ENCODE measurements at regions not wholly inside any gene's neighbourhood (a gene's known extent, or its start where the extent isn't known, plus 50 kb on each side); places are given as distances from the start of the nearest gene placed in this dataset.

DNA sequence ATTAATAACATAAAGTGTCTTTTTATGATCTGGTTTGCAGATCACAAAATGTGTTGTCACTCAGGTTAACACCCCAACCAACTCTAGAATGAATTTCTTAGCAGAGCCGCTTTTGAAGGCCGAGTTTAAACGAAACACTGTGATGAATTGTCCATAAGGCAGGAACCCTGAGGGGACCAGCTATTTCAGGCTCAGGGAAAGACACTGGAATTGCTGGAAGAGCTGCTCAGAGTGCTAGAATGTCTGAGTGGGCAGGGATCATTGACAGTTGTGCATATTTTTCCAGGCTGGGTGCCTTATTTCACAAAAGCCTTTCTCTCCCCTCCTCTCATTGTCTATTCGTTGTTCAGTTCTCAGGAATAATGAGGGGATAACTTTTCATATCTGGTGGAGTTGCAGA is 68.7 kb upstream of the PRKG1 start:
- Histone ChIP-seq H3K4me1 (ENCODE audit: insufficient read depth, low read length) (peaks cover 10% of the 10 kb centered on the region), H3K27ac (ENCODE audit: low read depth, low read length) (no peak overlapping the region), H3K4me3 (ENCODE audit: insufficient read depth, low read length) (no peak overlapping the region), H3K4me2 (ENCODE audit: insufficient read depth, low read length) (no peak overlapping the region), H3K79me2 (ENCODE audit: insufficient read depth, low read length) (no peaks in the 10 kb centered on the region), H2AFZ (ENCODE audit: low read length) (no peak overlapping the region), H3K27me3 (ENCODE audit: insufficient read depth, low read length) (no peaks in the 10 kb centered on the region), H4K20me1 (ENCODE audit: insufficient read depth, low read length) (no peaks in the 10 kb centered on the region), H3K9me3 (ENCODE audit: low read depth, low read length) (no peaks in the 10 kb centered on the region), H3K36me3 (ENCODE audit: insufficient read depth, low read length) (no peaks in the 10 kb centered on the region)
- no peak for DNase-seq (ENCODE audit: insufficient read length, low spot score, missing footprints)
- TF ChIP-seq, protein P1, sequence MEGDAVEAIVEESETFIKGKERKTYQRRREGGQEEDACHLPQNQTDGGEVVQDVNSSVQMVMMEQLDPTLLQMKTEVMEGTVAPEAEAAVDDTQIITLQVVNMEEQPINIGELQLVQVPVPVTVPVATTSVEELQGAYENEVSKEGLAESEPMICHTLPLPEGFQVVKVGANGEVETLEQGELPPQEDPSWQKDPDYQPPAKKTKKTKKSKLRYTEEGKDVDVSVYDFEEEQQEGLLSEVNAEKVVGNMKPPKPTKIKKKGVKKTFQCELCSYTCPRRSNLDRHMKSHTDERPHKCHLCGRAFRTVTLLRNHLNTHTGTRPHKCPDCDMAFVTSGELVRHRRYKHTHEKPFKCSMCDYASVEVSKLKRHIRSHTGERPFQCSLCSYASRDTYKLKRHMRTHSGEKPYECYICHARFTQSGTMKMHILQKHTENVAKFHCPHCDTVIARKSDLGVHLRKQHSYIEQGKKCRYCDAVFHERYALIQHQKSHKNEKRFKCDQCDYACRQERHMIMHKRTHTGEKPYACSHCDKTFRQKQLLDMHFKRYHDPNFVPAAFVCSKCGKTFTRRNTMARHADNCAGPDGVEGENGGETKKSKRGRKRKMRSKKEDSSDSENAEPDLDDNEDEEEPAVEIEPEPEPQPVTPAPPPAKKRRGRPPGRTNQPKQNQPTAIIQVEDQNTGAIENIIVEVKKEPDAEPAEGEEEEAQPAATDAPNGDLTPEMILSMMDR (IDR thresholded peaks at IDR 0.05; ENCODE audit: extremely low read depth, low read depth, low read length): no peak

DNA sequence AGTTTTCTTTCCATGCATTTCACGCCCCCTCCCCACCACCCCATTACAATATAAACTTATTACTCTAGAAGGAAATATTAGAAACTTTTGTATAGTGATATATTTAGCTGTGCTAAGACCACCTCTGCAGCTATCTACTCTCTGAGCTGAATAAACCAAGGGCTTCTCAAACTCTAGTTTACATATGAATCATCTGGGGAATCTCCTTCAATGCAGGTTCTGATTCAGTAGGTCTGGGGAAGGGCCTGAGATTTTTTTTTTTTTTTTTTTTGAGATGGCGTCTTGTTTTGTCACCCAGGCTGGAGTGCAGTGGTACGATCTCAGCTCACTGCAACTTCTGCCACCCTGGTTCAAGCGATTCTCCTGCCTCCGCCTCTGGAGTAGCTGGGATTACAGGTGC is 67.6 kb upstream of the PRKG1 start:
- Histone ChIP-seq H3K9me3 (ENCODE audit: low read depth, low read length) (no peaks in the 10 kb centered on the region), H3K27me3 (ENCODE audit: insufficient read depth, low read length) (no peaks in the 10 kb centered on the region), H3K27ac (ENCODE audit: low read depth, low read length) (no peak overlapping the region), H3K4me2 (ENCODE audit: insufficient read depth, low read length) (no peak overlapping the region), H3K79me2 (ENCODE audit: insufficient read depth, low read length) (no peaks in the 10 kb centered on the region), H3K4me1 (ENCODE audit: insufficient read depth, low read length) (no peaks in the 10 kb centered on the region), H3K4me3 (ENCODE audit: insufficient read depth, low read length) (no peak overlapping the region), H4K20me1 (ENCODE audit: insufficient read depth, low read length) (no peaks in the 10 kb centered on the region), H3K36me3 (ENCODE audit: insufficient read depth, low read length) (no peaks in the 10 kb centered on the region), H2AFZ (ENCODE audit: low read length) (no peak overlapping the region)
- TF ChIP-seq, protein P1 (IDR thresholded peaks at IDR 0.05; ENCODE audit: extremely low read depth, low read depth, low read length): no peak
- DNase-seq (ENCODE audit: insufficient read length, low spot score, missing footprints): no peak

DNA sequence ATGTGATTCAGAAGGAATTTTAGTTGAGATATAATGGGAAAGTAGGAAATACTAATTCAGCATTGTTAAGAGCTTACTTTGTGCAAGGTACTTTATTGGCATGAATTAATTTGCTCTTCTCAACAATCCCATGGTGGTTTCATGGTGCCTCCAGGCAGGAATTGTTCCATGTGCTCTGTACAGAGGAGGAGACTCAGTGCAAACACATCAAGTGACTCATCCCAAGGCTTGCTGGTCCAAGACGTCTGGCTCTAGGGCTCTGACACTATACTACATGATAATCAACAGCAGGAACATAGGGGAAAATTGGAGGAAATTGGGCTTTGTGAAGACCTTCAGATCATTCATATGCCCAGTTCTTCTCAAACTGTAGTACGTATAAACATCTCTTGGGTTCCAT is 66.5 kb upstream of the PRKG1 start:
- Histone ChIP-seq H3K79me2 (ENCODE audit: insufficient read depth, low read length) (no peaks in the 10 kb centered on the region), H3K36me3 (ENCODE audit: insufficient read depth, low read length) (no peaks in the 10 kb centered on the region), H3K4me3 (ENCODE audit: insufficient read depth, low read length) (no peak overlapping the region), H3K9me3 (ENCODE audit: low read depth, low read length) (no peaks in the 10 kb centered on the region), H3K4me1 (ENCODE audit: insufficient read depth, low read length) (no peaks in the 10 kb centered on the region), H3K4me2 (ENCODE audit: insufficient read depth, low read length) (no peak overlapping the region), H4K20me1 (ENCODE audit: insufficient read depth, low read length) (no peaks in the 10 kb centered on the region), H3K27ac (ENCODE audit: low read depth, low read length) (no peak overlapping the region), H2AFZ (ENCODE audit: low read length) (no peak overlapping the region), H3K27me3 (ENCODE audit: insufficient read depth, low read length) (no peaks in the 10 kb centered on the region)
- DNase-seq (ENCODE audit: insufficient read length, low spot score, missing footprints): no peak
- TF ChIP-seq, protein P1 (IDR thresholded peaks at IDR 0.05; ENCODE audit: extremely low read depth, low read depth, low read length): no peak

DNA sequence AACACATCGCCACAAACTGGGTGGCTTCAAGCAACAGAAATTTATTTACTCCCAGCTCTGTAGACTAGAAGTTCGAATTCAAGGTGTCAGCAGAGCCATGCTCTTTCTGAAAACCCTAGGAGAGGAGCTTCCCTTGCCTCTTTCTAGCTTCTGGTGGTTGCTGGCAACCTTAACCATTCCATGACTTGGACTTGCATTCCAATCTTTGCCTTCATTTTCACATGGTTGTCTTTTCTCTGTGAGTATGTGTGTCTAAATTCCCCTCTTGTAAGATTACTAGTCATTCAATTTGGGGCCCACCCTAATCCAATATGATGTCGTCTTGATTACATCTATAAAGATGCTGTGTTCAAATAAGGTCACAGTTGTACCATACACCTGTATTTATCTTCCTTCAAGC is 65.9 kb upstream of the PRKG1 start:
- TF ChIP-seq, protein P1 (IDR thresholded peaks at IDR 0.05; ENCODE audit: extremely low read depth, low read depth, low read length): no peak
- no peak overlapping the region for H3K4me3 ChIP-seq (ENCODE audit: insufficient read depth, low read length)
- no peaks in the 10 kb centered on the region for H4K20me1 ChIP-seq (ENCODE audit: insufficient read depth, low read length)
- no peaks in the 10 kb centered on the region for H3K9me3 ChIP-seq (ENCODE audit: low read depth, low read length)
- H3K27me3 ChIP-seq (ENCODE audit: insufficient read depth, low read length): no peaks in the 10 kb centered on the region
- H3K27ac ChIP-seq (ENCODE audit: low read depth, low read length): no peak overlapping the region
- no peak for DNase-seq (ENCODE audit: insufficient read length, low spot score, missing footprints)
- no peak overlapping the region for H3K4me2 ChIP-seq (ENCODE audit: insufficient read depth, low read length)
- no peaks in the 10 kb centered on the region for H3K79me2 ChIP-seq (ENCODE audit: insufficient read depth, low read length)
- no peak overlapping the region for H2AFZ ChIP-seq (ENCODE audit: low read length)
- H3K36me3 ChIP-seq (ENCODE audit: insufficient read depth, low read length): no peaks in the 10 kb centered on the region
- H3K4me1 ChIP-seq (ENCODE audit: insufficient read depth, low read length): no peaks in the 10 kb centered on the region
